HepG2 (cell line): ENCODE measurements at regions not wholly inside any gene's neighbourhood (a gene's known extent, or its start where the extent isn't known, plus 50 kb on each side); places are given as distances from the start of the nearest gene placed in this dataset.

Experiments used
- ATAC-seq: fragments of 200-7000 bp; cut with Tn5 transposase; 3 replicates; pipeline ENCODE4 v1.9.1; 2020; ENCODE audit warnings: mild to moderate bottlenecking, moderate library complexity
- BruUV-seq: library from RNA; stranded (reverse); fragments of 400-500 nt; replicated peaks from 2 replicates; lab custom pipeline; 2021; lab: Mats Ljungman, UMichigan
- CTCF ChIA-PET: fragments of 300-600 bp; formaldehyde crosslinking; extraction: SDS; loops from one replicate; lab custom pipeline; 2021; ENCODE audit warnings: low total read pairs, inconsistent platforms, low intra/inter-chr PET ratio; lab: Yijun Ruan, JAX
- POLR2A ChIA-PET: fragments of 350-600 bp; sonication (Branson Sonifier 250); formaldehyde crosslinking; loops from one replicate; lab custom pipeline; 2020; ENCODE audit warnings: antibody characterized with exemption, inconsistent platforms; lab: Yijun Ruan, JAX
- DNase-seq: peaks from one replicate; pipeline ENCODE4 v3.0.0-alpha.2; 2015; ENCODE audit warnings: low spot score
- FAIRE-seq: peaks from 3 replicates; lab custom pipeline; 2011; peaks lifted over from hg19 to GRCh38; lab: Jason Lieb, UNC
- H2AFZ ChIP-seq: one replicate; pipeline ENCODE4 v1.6.1; 2011; ENCODE audit warnings: low read length, inconsistent platforms
- H3K27ac ChIP-seq: fragments of 300-600 bp; 3 replicates; pipeline ENCODE4 v1.8.0; 2011; ENCODE audit warnings: mixed run types, mild to moderate bottlenecking, mixed read lengths, low read length, inconsistent platforms; ENCODE audit not compliant: insufficient read depth; ENCODE audit errors: extremely low read length
- H3K27me3 ChIP-seq, 2 experiments: fragments of 200-600 bp in 1 of 2; 2 replicates in 1 of 2; 3 replicates in 1 of 2; pipeline versions ENCODE4 v1.6.0 to v1.8.0; 2011; ENCODE audit warnings: low read length in 2 of 2, mild to moderate bottlenecking in 2 of 2, moderate library complexity in 2 of 2, inconsistent platforms in 1 of 2; ENCODE audit not compliant: insufficient read depth in 2 of 2, control insufficient read depth in 1 of 2
- H3K36me3 ChIP-seq, 2 experiments: fragments of 200-600 bp in 1 of 2; replicated peaks in 1 of 2; 2 replicates in 1 of 2; 3 replicates in 1 of 2; pipeline versions ENCODE4 v1.5.1 to v1.8.0; 2011; ENCODE audit warnings: low read length in 2 of 2, inconsistent platforms in 1 of 2; ENCODE audit not compliant: insufficient read depth in 2 of 2, control insufficient read depth in 1 of 2
- H3K4me1 ChIP-seq: 2 replicates; pipeline ENCODE4 v1.5.1; 2012; ENCODE audit warnings: low read length, inconsistent platforms; ENCODE audit not compliant: insufficient read depth
- H3K4me2 ChIP-seq: 2 replicates; pipeline ENCODE4 v1.6.0; 2011; ENCODE audit warnings: low read depth, low read length, inconsistent platforms
- H3K4me3 ChIP-seq, 3 experiments: fragments of 200-600 bp in 1 of 3; sonication (generic), shearing (Covaris generic) in 1 of 3; replicated peaks in 1 of 3; 2 replicates each; pipeline ENCODE4 v1.5.1; 2011 to 2016; ENCODE audit warnings: low read length in 3 of 3, inconsistent platforms in 2 of 3, low read depth in 2 of 3, mild to moderate bottlenecking in 2 of 3, control low read depth in 1 of 3, mixed read lengths in 1 of 3; ENCODE audit not compliant: insufficient read depth in 1 of 3
- H3K79me2 ChIP-seq: one replicate; pipeline ENCODE4 v1.6.1; 2011; ENCODE audit warnings: low read length, inconsistent platforms; ENCODE audit not compliant: insufficient read depth
- H3K9ac ChIP-seq: 2 replicates; pipeline ENCODE4 v1.6.0; 2011; ENCODE audit warnings: mild to moderate bottlenecking, low read depth, low read length, inconsistent platforms; ENCODE audit not compliant: insufficient read depth
- H3K9me3 ChIP-seq: 2 replicates; pipeline ENCODE4 v1.5.1; 2012; ENCODE audit warnings: mild to moderate bottlenecking, low read length
- H4K20me1 ChIP-seq: 2 replicates; pipeline ENCODE4 v1.6.0; 2011; ENCODE audit warnings: inconsistent platforms, mild to moderate bottlenecking, low read length, moderate library complexity; ENCODE audit not compliant: insufficient read depth
- AGO2 ChIP-seq: fragments of 200-400 bp; formaldehyde crosslinking; optimal IDR thresholded peaks from 2 replicates; pipeline ENCODE3; 2017; ENCODE audit warnings: mild to moderate bottlenecking, low read depth, low read length, moderate library complexity
- EED ChIP-seq: sonication (generic); formaldehyde crosslinking; IDR thresholded peaks from 2 replicates; pipeline ENCODE4 v1.5.0; 2020; ENCODE audit warnings: mild to moderate bottlenecking, missing genetic modification reagents
- ETV5 ChIP-seq: IDR thresholded peaks from 2 replicates; pipeline ENCODE4 v1.6.1; 2018; ENCODE audit warnings: missing biosample characterization, missing genetic modification reagents, inconsistent platforms, borderline replicate concordance
- GABPB1 ChIP-seq: IDR thresholded peaks from 2 replicates; pipeline ENCODE4 v1.6.1; 2016; ENCODE audit warnings: mild to moderate bottlenecking, missing genetic modification reagents, moderate library complexity, missing compliant biosample characterization
- KDM4B ChIP-seq: sonication (generic); formaldehyde crosslinking; IDR thresholded peaks from 2 replicates; pipeline ENCODE4 v1.4.0; 2020; ENCODE audit warnings: missing genetic modification reagents
- MIER2 ChIP-seq: IDR thresholded peaks from 2 replicates; pipeline ENCODE4 v1.6.1; 2016; ENCODE audit warnings: missing biosample characterization, missing genetic modification reagents
- NFRKB ChIP-seq: fragments of 450-650 bp; IDR thresholded peaks from 2 replicates; pipeline ENCODE4 v1.6.1; 2017
- SP4 ChIP-seq: sonication (generic); formaldehyde crosslinking; IDR thresholded peaks from 2 replicates; pipeline ENCODE4 v1.8.1; 2023; ENCODE audit warnings: mild to moderate bottlenecking, missing genetic modification reagents
- TEAD2 ChIP-seq: sonication (generic); formaldehyde crosslinking; IDR thresholded peaks from 2 replicates; pipeline ENCODE4 v1.9.0; 2021; ENCODE audit warnings: missing genetic modification reagents
- ZFP41 ChIP-seq: sonication (generic); formaldehyde crosslinking; IDR thresholded peaks from 2 replicates; pipeline ENCODE4 v1.4.0; 2020; ENCODE audit warnings: mild to moderate bottlenecking, missing genetic modification reagents, borderline replicate concordance
- ZNF350 ChIP-seq: sonication (generic); formaldehyde crosslinking; IDR thresholded peaks from 2 replicates; pipeline ENCODE4 v1.4.0; 2020; ENCODE audit warnings: mild to moderate bottlenecking, low read depth, missing genetic modification reagents, borderline replicate concordance
- ZNF547 ChIP-seq: sonication (generic); formaldehyde crosslinking; IDR thresholded peaks from 2 replicates; pipeline ENCODE4 v1.5.1; 2020; ENCODE audit warnings: mild to moderate bottlenecking, missing genetic modification reagents
- ZNF563 ChIP-seq: sonication (generic); formaldehyde crosslinking; IDR thresholded peaks from 2 replicates; pipeline ENCODE4 v1.8.0; 2022; ENCODE audit warnings: mild to moderate bottlenecking, moderate library complexity, missing genetic modification reagents
- ZNF879 ChIP-seq: sonication (generic); formaldehyde crosslinking; IDR thresholded peaks from 2 replicates; pipeline ENCODE4 v1.8.1; 2023; ENCODE audit warnings: missing genetic modification reagents
- WGBS: methylation state at CpG from one replicate; pipeline ENCODE4 v1.1.6; 2017; ENCODE audit warnings: low lambda C conversion rate; 5-methylcytosine and 5-hydroxymethylcytosine counted together
- in situ Hi-C: cut with HindIII; loops from 2 replicates; pipeline ENCODE4 v1.10.0; 2017; ENCODE audit warnings: low pct_unique_long_range_greater_than_20kb; ENCODE audit not compliant: extremely low pct_ligation_motif_present
- intact Hi-C: fragments of 100-400 bp; cut with micrococcal nuclease; formaldehyde crosslinking; loops from one replicate; pipeline ENCODE4 v1.10.0; 2022; ENCODE audit not compliant: unreplicated experiment
- TF ChIP-seq, protein P1 (sequence below): sonication (generic); IDR thresholded peaks from 2 replicates; pipeline ENCODE4 v1.6.1; 2016; ENCODE audit warnings: low read depth, borderline replicate concordance
- TF ChIP-seq, protein P2 (sequence below): sonication (generic); formaldehyde crosslinking; IDR thresholded peaks from 2 replicates; pipeline ENCODE4 v1.4.0; 2020; ENCODE audit warnings: missing genetic modification reagents
- TF ChIP-seq, protein P3 (sequence below): sonication (generic); formaldehyde crosslinking; IDR thresholded peaks from 2 replicates; pipeline ENCODE4 v1.8.0; 2022; ENCODE audit warnings: missing genetic modification reagents, mild to moderate bottlenecking, borderline replicate concordance

DNA sequence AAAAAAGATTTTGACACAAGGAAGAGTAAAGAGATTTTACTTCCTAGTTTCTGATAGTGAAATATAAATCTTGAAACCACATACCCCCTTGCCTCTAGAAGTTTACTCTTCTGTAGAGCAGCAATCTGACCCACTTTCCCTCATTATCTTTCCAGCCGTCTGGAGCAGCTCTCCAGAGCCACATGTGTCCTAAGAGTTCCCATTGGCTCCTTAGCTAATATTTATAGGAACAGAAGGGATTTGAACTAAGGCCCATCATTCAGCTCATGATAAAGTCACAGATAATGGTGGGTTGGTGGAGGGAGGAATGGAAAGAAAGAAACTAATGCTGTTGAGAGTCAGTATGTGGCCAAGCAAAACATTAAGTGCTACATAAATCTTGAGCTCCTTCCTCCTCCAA, 121.8 kb downstream of the INHBA start:
- DNase-seq (no peak), ATAC-seq (no peak), FAIRE-seq (no peak)
- no peaks in the 10 kb centered on the region for H3K79me2 ChIP-seq
- H3K4me3 ChIP-seq, result no peak overlapping the region
- H3K27me3 ChIP-seq, result no peaks in the 10 kb centered on the region
- no peaks in the 10 kb centered on the region for H3K4me1 ChIP-seq
- POLR2A ChIA-PET, result no interaction called here
- no TSS peak for BruUV-seq
- H3K27ac ChIP-seq, result no peak overlapping the region
- peaks cover 65% of the 10 kb centered on the region for H3K9me3 ChIP-seq
- WGBS, result 0% methylated on average over 1 of the region's 1 CpG
- H3K9ac ChIP-seq, result no peak overlapping the region
- H4K20me1 ChIP-seq, result no peaks in the 10 kb centered on the region
- H3K4me2 ChIP-seq, result no peak overlapping the region
- intact Hi-C loops (no loop called here), in situ Hi-C loops (no loop called here)
- CTCF ChIA-PET, result no interaction called here
- no peak overlapping the region for H2AFZ ChIP-seq
- no peaks in the 10 kb centered on the region for H3K36me3 ChIP-seq
- TF ChIP-seq, protein P1, sequence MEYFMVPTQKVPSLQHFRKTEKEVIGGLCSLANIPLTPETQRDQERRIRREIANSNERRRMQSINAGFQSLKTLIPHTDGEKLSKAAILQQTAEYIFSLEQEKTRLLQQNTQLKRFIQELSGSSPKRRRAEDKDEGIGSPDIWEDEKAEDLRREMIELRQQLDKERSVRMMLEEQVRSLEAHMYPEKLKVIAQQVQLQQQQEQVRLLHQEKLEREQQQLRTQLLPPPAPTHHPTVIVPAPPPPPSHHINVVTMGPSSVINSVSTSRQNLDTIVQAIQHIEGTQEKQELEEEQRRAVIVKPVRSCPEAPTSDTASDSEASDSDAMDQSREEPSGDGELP, result no peak
- TF ChIP-seq ZFP41 (CRISPR knock-in tag), result no peak
- TF ChIP-seq ZNF563 (CRISPR knock-in tag), result no peak
- no peak for TF ChIP-seq NFRKB
- TF ChIP-seq ZNF350 (CRISPR knock-in tag), result no peak
- no peak for TF ChIP-seq TEAD2 (CRISPR knock-in tag)

DNA sequence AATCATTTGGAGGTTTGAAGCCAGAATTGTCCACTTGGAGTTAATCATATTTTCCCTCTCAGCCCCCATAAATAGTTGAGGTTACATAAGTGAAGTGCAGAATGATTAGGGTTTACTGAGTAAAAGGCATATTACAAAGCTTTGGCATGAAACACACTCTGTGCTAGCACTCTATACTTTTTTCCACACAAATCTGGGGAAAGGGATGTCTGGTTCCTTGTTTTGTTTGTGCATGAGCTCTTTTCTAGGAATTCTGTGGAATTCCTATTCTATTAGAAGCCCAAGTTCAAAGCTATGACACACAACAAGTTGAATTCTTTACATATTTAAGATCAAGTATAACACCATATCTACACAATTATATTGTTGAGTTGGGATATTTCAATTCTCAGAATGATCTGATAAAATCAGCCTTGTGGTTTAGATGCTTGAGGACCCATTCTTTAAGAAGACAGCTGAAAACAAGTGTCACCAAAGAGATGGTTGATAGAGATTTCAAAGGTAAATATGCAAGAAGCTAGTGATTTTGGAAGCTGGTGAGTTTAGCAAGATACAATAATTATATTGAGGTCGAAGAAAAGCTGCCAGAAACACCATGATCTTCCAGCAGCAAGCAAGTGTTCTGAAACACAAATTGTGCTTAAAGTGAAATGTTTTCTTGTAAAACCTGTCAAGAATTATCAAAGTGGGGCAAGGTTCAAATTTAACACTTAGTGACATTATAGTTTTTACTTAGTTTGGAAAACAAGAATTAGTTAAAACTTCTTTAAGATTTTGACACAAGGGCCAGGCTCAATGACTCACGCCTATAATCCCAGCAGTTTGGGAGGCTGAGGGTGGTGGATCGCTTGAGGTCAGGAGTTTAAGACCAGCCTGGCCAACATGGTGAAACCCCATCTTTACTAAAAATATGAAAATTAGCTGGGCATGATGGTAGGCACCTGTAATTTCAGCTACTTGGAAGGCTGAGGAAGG, 122.6 kb downstream of the INHBA start:
- Histone ChIP-seq H3K36me3 (no peaks in the 10 kb centered on the region), H3K9ac (no peak overlapping the region), H3K79me2 (no peaks in the 10 kb centered on the region), H3K4me2 (no peak overlapping the region), H3K4me3 (no peak overlapping the region), H2AFZ (no peak overlapping the region), H3K9me3 (peaks cover 57% of the 10 kb centered on the region), H4K20me1 (no peaks in the 10 kb centered on the region), H3K27me3 (no peaks in the 10 kb centered on the region), H3K27ac (no peak overlapping the region), H3K4me1 (no peaks in the 10 kb centered on the region)
- no peak for ATAC-seq
- DNase-seq, result no peak
- intact Hi-C loops (no loop called here), in situ Hi-C loops (no loop called here)
- ChIA-PET POLR2A (no interaction called here), CTCF (no interaction called here)
- no TSS peak for BruUV-seq
- FAIRE-seq, result no peak
- 0% methylated on average over 3 of the region's 3 CpGs for WGBS
- TF ChIP-seq SP4 (CRISPR knock-in tag) (no peak), EED (CRISPR knock-in tag) (no peak), ETV5 (no peak), GABPB1 (CRISPR knock-in tag) (no peak), ZNF547 (CRISPR knock-in tag) (no peak), AGO2 (no peak), ZNF879 (CRISPR knock-in tag) (no peak), MIER2 (CRISPR knock-in tag) (no peak), KDM4B (CRISPR knock-in tag) (no peak)
- TF ChIP-seq, protein P2, sequence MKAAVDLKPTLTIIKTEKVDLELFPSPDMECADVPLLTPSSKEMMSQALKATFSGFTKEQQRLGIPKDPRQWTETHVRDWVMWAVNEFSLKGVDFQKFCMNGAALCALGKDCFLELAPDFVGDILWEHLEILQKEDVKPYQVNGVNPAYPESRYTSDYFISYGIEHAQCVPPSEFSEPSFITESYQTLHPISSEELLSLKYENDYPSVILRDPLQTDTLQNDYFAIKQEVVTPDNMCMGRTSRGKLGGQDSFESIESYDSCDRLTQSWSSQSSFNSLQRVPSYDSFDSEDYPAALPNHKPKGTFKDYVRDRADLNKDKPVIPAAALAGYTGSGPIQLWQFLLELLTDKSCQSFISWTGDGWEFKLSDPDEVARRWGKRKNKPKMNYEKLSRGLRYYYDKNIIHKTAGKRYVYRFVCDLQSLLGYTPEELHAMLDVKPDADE (CRISPR knock-in tag), result no peak
- TF ChIP-seq, protein P3, sequence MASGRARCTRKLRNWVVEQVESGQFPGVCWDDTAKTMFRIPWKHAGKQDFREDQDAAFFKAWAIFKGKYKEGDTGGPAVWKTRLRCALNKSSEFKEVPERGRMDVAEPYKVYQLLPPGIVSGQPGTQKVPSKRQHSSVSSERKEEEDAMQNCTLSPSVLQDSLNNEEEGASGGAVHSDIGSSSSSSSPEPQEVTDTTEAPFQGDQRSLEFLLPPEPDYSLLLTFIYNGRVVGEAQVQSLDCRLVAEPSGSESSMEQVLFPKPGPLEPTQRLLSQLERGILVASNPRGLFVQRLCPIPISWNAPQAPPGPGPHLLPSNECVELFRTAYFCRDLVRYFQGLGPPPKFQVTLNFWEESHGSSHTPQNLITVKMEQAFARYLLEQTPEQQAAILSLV (CRISPR knock-in tag), result no peak
